Gastrocnemius medialis (tissue), 4 donors: ENCODE measurements at regions not wholly inside any gene's neighbourhood (a gene's known extent, or its start where the extent isn't known, plus 50 kb on each side); places are given as distances from the start of the nearest gene placed in this dataset.

Source experiments
- ATAC-seq, 2 donors: fragments of 150-250 bp; one replicate each; pipeline ENCODE4 v1.9.1; 2016
- DNase-seq, 2 donors: peaks; one replicate each; pipeline ENCODE4 v3.0.0-alpha.2; 2019
- H3K27ac ChIP-seq, 4 donors: fragments of 200-600 bp; sonication (generic); 1 replicate in 1 of 4; 2 replicates in 3 of 4; pipeline ENCODE4 v1.5.1; 2016 to 2018; ENCODE audit warnings: mild to moderate bottlenecking in 2 of 4, moderate library complexity in 1 of 4
- H3K27me3 ChIP-seq, 3 donors: fragments of 200-600 bp; sonication (generic) in 2 of 3; 1 replicate in 1 of 3; 2 replicates in 2 of 3; pipeline versions ENCODE4 v1.5.1 to v1.6.0; 2016 to 2019; ENCODE audit warnings: mild to moderate bottlenecking in 1 of 3, moderate library complexity in 1 of 3
- H3K36me3 ChIP-seq, 2 donors: fragments of 200-600 bp; sonication (generic) in 1 of 2; one replicate each; pipeline ENCODE4 v1.5.1; 2017 to 2018
- H3K4me1 ChIP-seq, 2 donors: fragments of 200-600 bp; sonication (generic) in 1 of 2; one replicate each; pipeline ENCODE4 v1.5.1; 2016 to 2017; ENCODE audit warnings: mild to moderate bottlenecking in 2 of 2
- H3K4me3 ChIP-seq, 4 donors: fragments of 200-600 bp; sonication (generic) in 3 of 4; 1 replicate in 1 of 4; 2 replicates in 3 of 4; pipeline ENCODE4 v1.5.1; 2016 to 2019; ENCODE audit warnings: mild to moderate bottlenecking in 2 of 4
- H3K9me3 ChIP-seq, 3 donors: fragments of 200-600 bp; sonication (generic) in 2 of 3; 1 replicate in 1 of 3; 2 replicates in 2 of 3; pipeline ENCODE4 v1.5.1; 2016 to 2019
- CTCF ChIP-seq, 5 experiments: fragments of 450-650 bp in 3 of 5; fragments of 200-600 bp in 2 of 5; sonication (generic) in 2 of 5; IDR thresholded peaks in 4 of 5; conservative IDR thresholded peaks in 1 of 5; 1 replicate in 4 of 5; 2 replicates in 1 of 5; pipeline ENCODE4 v1.5.1; 2016 to 2019; ENCODE audit warnings: antibody characterized with exemption in 5 of 5, mild to moderate bottlenecking in 3 of 5, moderate library complexity in 3 of 5
- POLR2A ChIP-seq, 2 donors: fragments of 450-650 bp; IDR thresholded peaks; one replicate each; pipeline ENCODE4 v1.6.1; 2017; ENCODE audit warnings: antibody characterized with exemption in 2 of 2, mild to moderate bottlenecking in 2 of 2, moderate library complexity in 2 of 2
- in situ Hi-C, 4 donors: fragments of 200-750 bp; cut with MboI; loops; one replicate each; pipeline versions ENCODE4 v1.15.0 to v1.8.0; 2017; ENCODE audit warnings: low sequenced_read_pairs in 4 of 4
- intact Hi-C: fragments of 100-400 bp; cut with DNase I; formaldehyde crosslinking; loops from one replicate; pipeline ENCODE4 v1.15.1; 2023; ENCODE audit warnings: low total_unique reads

DNA sequence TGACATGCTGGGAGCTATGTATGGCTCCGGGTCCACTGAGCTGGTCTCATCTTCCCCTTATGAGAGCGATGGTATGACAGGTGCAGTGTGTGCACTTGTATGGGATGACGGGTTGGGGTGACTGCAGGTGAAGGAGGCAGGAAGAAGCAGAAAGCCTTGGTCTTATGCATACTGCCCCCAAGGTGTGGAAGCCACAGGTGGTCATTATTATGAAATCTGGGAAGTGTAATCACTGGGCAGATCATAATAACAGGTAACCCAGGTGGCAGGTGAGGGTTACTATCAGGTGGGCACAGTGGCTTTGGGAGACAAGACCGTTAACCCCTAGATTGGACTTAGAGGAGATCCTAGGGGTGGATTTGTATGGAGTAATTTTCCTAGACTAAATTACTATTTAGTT, 118.0 kb downstream of the RFC3 start:
- TF ChIP-seq CTCF (IDR thresholded peaks at IDR 0.05 in 4 of 5, conservative IDR thresholded peaks at IDR 0.05 in 1 of 5) (no peak), POLR2A (IDR thresholded peaks at IDR 0.05) (no peak)
- peaks cover 0 to 5% of the 10 kb centered on the region in 2 donors for H3K4me1 ChIP-seq
- H3K27me3 ChIP-seq: no peaks in the 10 kb centered on the region
- no peak overlapping the region for H3K4me3 ChIP-seq
- no peaks in the 10 kb centered on the region for H3K36me3 ChIP-seq
- in situ Hi-C loops: loop anchor here in 3 of 4 donors (10.0 to 25.0 kb wide), 2 partner anchors 1226 to 1229 kb away; no protein-coding TSS in a partner anchor
- DNase-seq (no peak), ATAC-seq (no peak)
- H3K9me3 ChIP-seq: no peaks in the 10 kb centered on the region
- intact Hi-C loops: no loop called here
- H3K27ac ChIP-seq: no peak overlapping the region

GRCh38 chr13:33937373-33938098, 119.6 kb downstream of the RFC3 start:
- H3K4me1 ChIP-seq: peaks cover 0 to 5% of the 10 kb centered on the region in 2 donors
- in situ Hi-C loops: loop anchor here in 3 of 4 donors (10.0 to 25.0 kb wide), 2 partner anchors 1225 to 1227 kb away; no protein-coding TSS in a partner anchor
- H3K9me3 ChIP-seq: no peaks in the 10 kb centered on the region
- H3K36me3 ChIP-seq: no peaks in the 10 kb centered on the region
- intact Hi-C loops: no loop called here
- ATAC-seq: peak in 1 of 2 donors; percentile 45
- no peak overlapping the region for H3K4me3 ChIP-seq
- no peak overlapping the region for H3K27ac ChIP-seq
- TF ChIP-seq POLR2A (IDR thresholded peaks at IDR 0.05): no peak
- no peak for TF ChIP-seq CTCF (IDR thresholded peaks at IDR 0.05 in 4 of 5, conservative IDR thresholded peaks at IDR 0.05 in 1 of 5)
- DNase-seq: no peak
- H3K27me3 ChIP-seq: no peaks in the 10 kb centered on the region

- H3K4me1 ChIP-seq: no peaks in the 10 kb centered on the region
- no peaks in the 10 kb centered on the region for H3K27me3 ChIP-seq
- no peak overlapping the region for H3K27ac ChIP-seq
- DNase-seq (no peak), ATAC-seq (no peak)
- H3K9me3 ChIP-seq: no peaks in the 10 kb centered on the region
- H3K4me3 ChIP-seq: no peak overlapping the region
- TF ChIP-seq CTCF (IDR thresholded peaks at IDR 0.05 in 4 of 5, conservative IDR thresholded peaks at IDR 0.05 in 1 of 5): no peak
- TF ChIP-seq POLR2A (IDR thresholded peaks at IDR 0.05): no peak
- H3K36me3 ChIP-seq: no peaks in the 10 kb centered on the region
- intact Hi-C loops (no loop called here), in situ Hi-C loops (loop anchor here in 2 of 4 donors (25.0 kb wide), 1 partner anchor 1222 kb away; no protein-coding TSS in a partner anchor)
Observed at GRCh38 chr13:33940256-33940655, 122.3 kb downstream of the RFC3 start.

- H3K27me3 ChIP-seq: no peaks in the 10 kb centered on the region
- H3K4me3 ChIP-seq: no peak overlapping the region
- H3K4me1 ChIP-seq: no peaks in the 10 kb centered on the region
- intact Hi-C loops: no loop called here
- H3K36me3 ChIP-seq: no peaks in the 10 kb centered on the region
- DNase-seq: no peak
- no peaks in the 10 kb centered on the region for H3K9me3 ChIP-seq
- ATAC-seq: no peak
- no peak overlapping the region for H3K27ac ChIP-seq
- in situ Hi-C loops: loop anchor here in 2 of 4 donors (25.0 kb wide), 1 partner anchor 1221 kb away; no protein-coding TSS in a partner anchor
- TF ChIP-seq POLR2A (IDR thresholded peaks at IDR 0.05) (no peak), CTCF (IDR thresholded peaks at IDR 0.05 in 4 of 5, conservative IDR thresholded peaks at IDR 0.05 in 1 of 5) (no peak)
Observed at GRCh38 chr13:33940898-33941297, 122.9 kb downstream of the RFC3 start.
